ENCODE measurements at regions not wholly inside any gene's neighbourhood (a gene's known extent, or its start where the extent isn't known, plus 50 kb on each side); places are given as distances from the start of the nearest gene placed in this dataset.

GRCh38 chr6:21420926-21421325 lies 172.6 kb upstream of the SOX4 start:
- TF ChIP-seq CTCF (IDR thresholded peaks at IDR 0.05; ENCODE audit: borderline replicate concordance, extremely low read depth, low read length, poor library complexity, severe bottlenecking): no peak
- no peak for TF ChIP-seq EZH2 (IDR thresholded peaks at IDR 0.05; ENCODE audit: borderline replicate concordance, low read depth, low read length, severe bottlenecking)

Data from DND-41 (cell line).